NCI-H1105 treated with DMSO at 0.1 percent for 48 hours (cell line): ENCODE measurements at regions not wholly inside any gene's neighbourhood (a gene's known extent, or its start where the extent isn't known, plus 50 kb on each side); places are given as distances from the start of the nearest gene placed in this dataset.
"Not testable (repeated sequence)": the region's sequence is repeated elsewhere in the genome, so short reads cannot be mapped to it uniquely, and the experiment has no call there.

Experiments used
- DNase-seq: peaks from one replicate; lab custom pipeline; 2025; lab: John Stamatoyannopoulos, UW

- no peak for DNase-seq
These were observed 154.7 kb downstream of the SHANK2 start for GRCh38 chr11:71097506-71098240.

- no peak for DNase-seq
These were observed 155.5 kb downstream of the SHANK2 start for GRCh38 chr11:71096751-71097388.

GRCh38 chr11:71095294-71095850 lies 157.0 kb downstream of the SHANK2 start:
- DNase-seq: no peak

- DNase-seq: no peak
These were observed 157.9 kb downstream of the SHANK2 start for GRCh38 chr11:71094296-71095077.

GRCh38 chr11:71093783-71094182 lies 158.6 kb downstream of the SHANK2 start:
- DNase-seq: no peak

- no peak for DNase-seq
These were observed 160.7 kb downstream of the SHANK2 start for GRCh38 chr11:71091506-71092265.

GRCh38 chr11:71089571-71089970 lies 162.8 kb downstream of the SHANK2 start:
- DNase-seq: no peak

GRCh38 chr11:71088314-71089215 lies 163.8 kb downstream of the SHANK2 start:
- DNase-seq: not testable (repeated sequence)

- peak; percentile 64 for DNase-seq
These were observed 165.6 kb downstream of the SHANK2 start for GRCh38 chr11:71086687-71087258.

- DNase-seq: no peak
These were observed 167.9 kb downstream of the SHANK2 start for GRCh38 chr11:71084306-71085012.

- no peak for DNase-seq
These were observed 169.3 kb downstream of the SHANK2 start for GRCh38 chr11:71083105-71083504.

GRCh38 chr11:71082454-71082853 lies 169.9 kb downstream of the SHANK2 start:
- no peak for DNase-seq

- DNase-seq: no peak
These were observed 170.6 kb downstream of the SHANK2 start for GRCh38 chr11:71081704-71082230.

- DNase-seq: peak; percentile 89
These were observed 171.9 kb downstream of the SHANK2 start for GRCh38 chr11:71080239-71081097.

- no peak for DNase-seq
These were observed 172.6 kb downstream of the SHANK2 start for GRCh38 chr11:71079795-71080194.

GRCh38 chr11:71078482-71078881 lies 173.9 kb downstream of the SHANK2 start:
- peak; percentile 7 for DNase-seq

- DNase-seq: no peak
These were observed 175.7 kb downstream of the SHANK2 start for GRCh38 chr11:71076525-71077304.
